22Rv1 (cell line): ENCODE measurements at regions not wholly inside any gene's neighbourhood (a gene's known extent, or its start where the extent isn't known, plus 50 kb on each side); places are given as distances from the start of the nearest gene placed in this dataset.
"Not testable (repeated sequence)": the region's sequence is repeated elsewhere in the genome, so short reads cannot be mapped to it uniquely, and the experiment has no call there.

Experiments used
- H3K27ac ChIP-seq: fragments of 450-650 bp; 2 replicates; pipeline ENCODE4 v1.5.1; 2017
- CTCF ChIP-seq: fragments of 450-650 bp; IDR thresholded peaks from 2 replicates; pipeline ENCODE4 v1.5.1; 2017; ENCODE audit warnings: mild to moderate bottlenecking
- ZFX ChIP-seq: fragments of 450-650 bp; IDR thresholded peaks from 2 replicates; pipeline ENCODE4 v1.6.1; 2017; ENCODE audit warnings: antibody characterized with exemption, borderline replicate concordance

DNA sequence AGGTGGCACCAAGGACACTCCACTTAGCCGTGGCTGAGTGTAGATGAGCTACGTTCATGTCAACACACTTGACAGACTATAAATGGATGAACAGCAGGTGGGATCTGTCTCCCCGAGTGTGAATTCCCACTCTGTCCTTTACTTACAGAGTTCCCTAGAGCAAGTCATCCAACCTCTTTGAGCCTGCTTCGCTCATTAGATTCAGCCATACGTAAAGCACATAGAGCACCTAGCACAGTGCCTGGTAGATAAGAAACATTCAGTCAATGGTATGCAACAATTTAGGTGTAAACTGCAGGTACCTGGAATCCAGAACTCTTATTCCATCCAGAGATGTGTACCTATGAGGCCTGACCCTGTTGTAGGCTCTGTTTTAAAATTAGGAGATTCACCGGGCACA is 227.8 kb upstream of the C16orf82 start:
- TF ChIP-seq ZFX (no peak), CTCF (no peak)
- H3K27ac ChIP-seq = no peak overlapping the region

GRCh38 chr16:26840691-26841090 is 226.0 kb upstream of the C16orf82 start:
- no peak overlapping the region for H3K27ac ChIP-seq
- TF ChIP-seq ZFX (no peak), CTCF (no peak)

DNA sequence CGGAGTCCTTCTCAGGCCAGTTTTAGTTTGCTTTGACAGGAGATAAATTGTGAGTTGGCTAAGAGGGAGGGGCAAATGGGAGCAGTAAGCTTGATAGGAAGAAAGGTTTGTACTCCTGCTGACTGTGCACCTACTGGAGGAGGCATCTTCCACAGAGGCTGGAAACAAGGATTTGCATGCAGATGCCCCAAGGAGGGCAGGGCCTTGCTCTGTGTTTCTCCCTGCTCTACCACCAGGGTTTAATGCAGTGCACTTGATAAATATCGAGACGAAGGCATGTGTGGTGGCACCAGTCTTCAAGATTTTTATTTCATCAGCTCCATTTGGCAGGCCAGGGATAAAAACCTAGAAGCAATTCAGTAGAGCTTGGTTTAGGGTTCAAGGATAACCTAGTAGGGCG is 210.5 kb upstream of the C16orf82 start:
- TF ChIP-seq ZFX = no peak
- no peak for TF ChIP-seq CTCF

DNA sequence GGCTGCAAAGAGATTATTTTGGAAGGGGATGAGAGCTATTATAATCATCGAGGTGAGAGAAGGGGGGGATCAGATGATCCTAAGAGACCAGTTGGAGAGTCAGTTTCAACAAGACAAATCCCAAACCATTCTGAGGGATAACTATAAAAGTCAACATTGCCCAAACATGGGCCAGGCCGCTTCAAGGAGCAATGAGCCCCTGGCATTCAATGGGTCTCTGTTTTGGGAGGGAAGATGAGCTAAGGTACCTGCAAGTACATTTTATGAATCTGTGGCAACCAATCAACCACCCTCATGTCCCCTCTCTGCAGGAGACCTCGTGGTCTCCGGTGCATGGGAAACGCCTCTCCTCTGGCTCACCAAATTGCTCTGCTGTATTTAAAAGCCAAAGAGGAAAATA is 209.9 kb upstream of the C16orf82 start:
- no peak for TF ChIP-seq ZFX
- H3K27ac ChIP-seq = no peak overlapping the region

More for the DNA sequence above, 210.5 kb upstream of the C16orf82 start:
- no peak overlapping the region for H3K27ac ChIP-seq

GRCh38 chr16:26857371-26857770 is 209.4 kb upstream of the C16orf82 start:
- TF ChIP-seq CTCF (no peak), ZFX (no peak)
- H3K27ac ChIP-seq = no peak overlapping the region

GRCh38 chr16:26860506-26860905 is 206.2 kb upstream of the C16orf82 start:
- no peak overlapping the region for H3K27ac ChIP-seq
- no peak for TF ChIP-seq CTCF
- no peak for TF ChIP-seq ZFX

- no peak overlapping the region for H3K27ac ChIP-seq
- TF ChIP-seq ZFX = no peak
Measured at GRCh38 chr16:26863931-26864330, 202.8 kb upstream of the C16orf82 start.

DNA sequence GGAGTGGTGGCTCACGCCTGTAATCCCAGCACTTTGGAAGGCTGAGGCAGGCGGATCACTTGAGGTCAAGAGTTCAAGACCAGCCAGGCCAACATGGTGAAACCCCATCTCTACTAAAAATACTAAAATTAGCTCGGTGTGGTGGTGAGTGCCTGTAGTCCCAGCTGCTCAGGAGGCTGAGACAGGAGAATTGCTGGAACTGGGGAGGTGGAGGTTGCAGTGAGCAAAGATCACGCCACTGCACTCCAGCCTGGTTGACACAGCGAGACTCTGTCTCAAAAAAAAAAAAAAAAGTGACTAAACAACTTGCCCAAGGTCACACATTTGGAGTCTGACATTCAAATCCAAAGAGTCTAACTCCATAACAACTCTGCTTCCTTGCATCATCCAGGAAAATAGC is 192.4 kb upstream of the C16orf82 start:
- not testable (repeated sequence) for H3K27ac ChIP-seq

DNA sequence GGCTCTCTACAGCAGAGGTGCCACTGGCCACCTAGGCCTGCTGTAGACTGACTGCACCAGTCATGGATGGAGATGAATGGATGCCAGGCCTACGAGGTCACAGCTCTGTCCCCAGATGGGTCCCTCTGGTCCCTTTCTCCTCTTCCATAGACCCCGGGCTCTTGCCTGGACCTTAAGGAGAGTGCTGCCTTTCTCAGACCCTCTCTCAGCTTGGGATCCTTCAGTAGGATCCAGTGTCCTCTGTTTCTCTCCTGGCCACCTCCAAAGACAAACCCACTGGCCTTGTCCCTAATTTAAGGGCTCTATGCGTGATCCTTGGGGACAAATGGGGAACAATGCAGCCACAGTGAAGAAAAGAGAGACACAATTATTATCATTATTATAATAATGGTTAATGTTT is 189.3 kb upstream of the C16orf82 start:
- no peak overlapping the region for H3K27ac ChIP-seq
- TF ChIP-seq CTCF (no peak), ZFX (no peak)
